HG02763 (cell line): ENCODE measurements at regions not wholly inside any gene's neighbourhood (a gene's known extent, or its start where the extent isn't known, plus 50 kb on each side); places are given as distances from the start of the nearest gene placed in this dataset.
A peak's percentile ranks its signal among the peaks of the same experiment; 100 is the strongest.
"Not testable (repeated sequence)": the region's sequence is repeated elsewhere in the genome, so short reads cannot be mapped to it uniquely, and the experiment has no call there.

Experiments
- ATAC-seq: cut with Tn5 transposase; IDR thresholded peaks from one replicate; pipeline ENCODE4 v1.9.1; 2021; ENCODE audit warnings: mild to moderate bottlenecking, moderate library complexity; ENCODE audit not compliant: unreplicated experiment

GRCh38 chr9:62526306-62526705 lies 1336.5 kb downstream of the SPATA31A7 start:
- not testable (repeated sequence) for ATAC-seq

DNA sequence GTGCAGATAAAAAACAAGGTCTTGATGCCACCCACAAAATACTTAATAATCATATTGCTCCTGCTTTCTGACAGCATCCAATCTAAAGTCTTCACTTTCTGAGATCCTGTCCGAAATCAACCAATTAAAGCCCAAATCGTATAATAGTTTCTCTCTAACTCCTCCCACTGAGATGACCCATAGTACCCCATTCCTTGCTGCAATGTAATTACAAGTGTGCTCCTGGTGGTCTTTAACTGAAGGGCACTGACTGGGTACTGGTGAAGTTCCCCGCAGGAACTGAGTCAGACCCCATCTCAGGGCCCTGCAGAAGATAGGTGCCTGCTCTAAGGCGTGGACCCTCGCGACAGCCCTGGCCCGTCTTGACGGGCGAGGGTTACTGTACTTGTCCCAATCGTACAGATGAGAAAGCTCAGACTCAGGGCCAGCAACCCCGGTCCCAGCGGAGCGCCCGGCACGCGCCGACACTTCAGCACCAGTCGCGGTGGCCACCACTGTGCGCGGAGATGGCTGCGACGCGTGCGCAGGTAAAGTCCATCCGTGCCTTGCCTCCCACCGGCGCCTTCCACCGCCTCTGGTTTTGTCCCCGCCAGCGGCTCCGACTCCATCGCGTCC lies 1342.4 kb downstream of the SPATA31A7 start:
- not testable (repeated sequence) for ATAC-seq

DNA sequence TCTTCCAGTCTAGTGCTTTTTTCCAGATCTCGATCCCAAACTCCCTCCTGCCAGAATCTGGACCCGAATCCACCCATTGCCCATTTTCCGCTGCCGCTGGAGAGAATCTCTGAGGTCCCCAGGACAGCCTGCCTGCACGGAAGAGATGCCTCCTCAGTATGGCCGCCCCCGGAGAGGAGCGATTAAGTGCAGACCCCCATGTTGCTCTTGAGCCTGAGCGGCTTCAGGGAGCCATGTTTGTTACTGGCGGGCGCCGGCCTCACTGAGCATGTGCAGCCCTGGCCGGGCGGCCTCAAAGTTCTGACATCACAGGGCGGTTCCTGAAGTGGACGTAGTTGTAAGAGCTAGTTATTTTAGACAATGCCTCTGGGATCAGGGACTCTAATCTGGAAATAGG lies 1342.9 kb downstream of the SPATA31A7 start:
- not testable (repeated sequence) for ATAC-seq

DNA sequence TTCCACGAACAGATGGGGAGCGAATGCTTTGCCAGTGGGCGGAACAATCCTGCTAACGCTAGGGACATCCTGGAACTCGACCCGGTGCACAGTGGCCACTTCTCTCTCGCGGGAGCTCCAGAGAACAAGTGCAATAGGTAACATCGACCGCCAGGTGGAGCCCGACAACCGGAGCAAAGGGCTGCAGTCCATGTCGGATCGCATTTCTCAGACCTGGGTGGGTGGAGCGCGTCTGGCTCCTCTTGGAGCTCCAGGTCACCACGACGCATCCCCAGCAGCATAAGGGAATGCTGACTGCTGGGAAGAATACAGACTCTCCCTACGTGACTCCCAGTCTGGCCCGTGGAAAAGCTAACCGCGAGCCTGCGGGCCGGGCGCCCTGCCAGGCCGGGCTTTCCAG lies 1360.7 kb downstream of the SPATA31A7 start:
- ATAC-seq: peak; percentile 77

DNA sequence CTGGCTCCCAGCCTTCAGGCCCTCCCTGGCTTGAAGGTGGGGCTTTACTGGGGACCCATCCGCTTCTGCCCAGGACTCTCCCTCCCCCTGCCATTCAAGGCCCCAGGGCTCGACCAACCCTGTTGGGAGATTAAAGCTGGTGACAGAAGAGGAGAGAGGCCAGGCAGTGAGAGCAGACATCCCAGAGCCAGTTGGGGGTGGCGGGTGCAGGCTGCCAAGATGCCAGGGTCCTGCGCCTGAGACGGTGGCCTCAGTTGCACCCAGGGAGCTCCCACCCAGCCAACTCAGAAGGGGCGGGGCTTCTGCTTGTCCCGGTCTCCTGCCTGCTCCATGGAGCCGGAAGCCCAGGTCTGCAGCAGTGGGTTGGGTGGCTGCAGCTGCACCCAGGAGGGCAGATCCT lies 1370.8 kb downstream of the SPATA31A7 start:
- ATAC-seq: not testable (repeated sequence)

- ATAC-seq: not testable (repeated sequence)
These were observed 1375.3 kb downstream of the SPATA31A7 start for GRCh38 chr9:62565132-62565531.

DNA sequence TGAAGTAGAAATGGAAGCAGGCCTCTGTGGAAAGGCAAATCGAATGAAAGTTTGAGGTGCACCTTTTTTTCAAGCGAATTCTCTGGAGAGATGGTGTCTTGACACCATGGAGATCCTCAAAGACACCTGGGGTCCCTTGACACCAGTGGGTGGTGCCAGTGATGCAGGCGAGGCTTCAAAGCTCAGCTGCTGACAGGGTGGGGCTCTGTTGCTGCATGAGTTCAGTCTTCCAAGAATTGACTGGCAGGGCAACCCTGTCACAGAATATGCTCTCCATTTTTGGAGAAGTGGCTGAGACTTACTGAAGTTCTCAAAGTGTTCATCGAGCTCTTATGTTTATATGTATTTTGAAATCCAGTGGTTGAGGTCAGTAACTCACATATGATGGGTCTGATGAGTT lies 1376.6 kb downstream of the SPATA31A7 start:
- not testable (repeated sequence) for ATAC-seq

DNA sequence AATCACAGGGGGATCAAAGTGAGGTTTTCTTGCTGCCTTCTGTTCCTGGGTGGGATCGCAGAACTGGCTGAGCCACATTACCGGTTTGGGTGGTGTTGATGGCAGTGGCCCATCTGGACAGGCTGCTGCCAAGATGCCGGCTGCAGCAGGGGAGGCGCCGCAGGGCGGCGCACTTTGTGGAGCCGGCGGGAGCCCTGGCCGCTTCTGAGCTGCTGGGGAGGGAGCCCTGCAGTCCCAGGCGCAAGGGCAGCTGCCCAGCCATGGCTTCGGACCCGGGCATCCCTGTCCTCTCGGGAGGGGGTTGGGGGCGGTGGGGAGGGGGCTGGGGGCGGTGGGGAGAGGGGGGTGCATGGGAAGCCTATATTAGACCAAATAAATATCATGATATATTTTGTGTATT lies 1407.3 kb downstream of the SPATA31A7 start:
- ATAC-seq: not testable (repeated sequence)
